ENCODE measurements at regions not wholly inside any gene's neighbourhood (a gene's known extent, or its start where the extent isn't known, plus 50 kb on each side); places are given as distances from the start of the nearest gene placed in this dataset.

DNA sequence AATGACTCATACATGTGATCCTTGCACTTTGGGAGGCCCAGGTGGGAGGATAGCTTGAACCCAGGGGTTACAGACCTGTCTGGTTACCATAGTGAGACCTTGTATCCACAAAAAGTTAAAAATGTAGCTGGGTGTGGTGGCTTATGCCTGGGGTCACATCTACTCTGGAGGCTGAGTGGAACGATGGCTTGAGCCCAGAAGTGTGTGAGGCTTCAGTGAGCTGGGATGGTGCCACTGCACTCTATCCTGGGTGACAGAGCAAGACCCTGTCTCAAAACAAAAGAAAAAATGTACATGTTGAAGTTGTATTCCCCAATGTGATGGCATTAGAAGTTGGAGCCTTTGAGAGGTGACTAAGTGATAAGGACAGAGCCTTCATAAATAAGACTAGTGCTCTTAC, 409.4 kb upstream of the PABPC4L start:
- no peak overlapping the region for H3K9ac ChIP-seq
- WGBS, 2 experiments (ENCODE audit: low coverage in 1 of 2, low lambda C conversion rate in 2 of 2, missing lambda C conversion rate in 2 of 2), result 0 to 15% methylated on average over 1 of the region's 1 CpG
- no peak overlapping the region for H2AFZ ChIP-seq
- no peak overlapping the region for H3K27ac ChIP-seq
- no peaks in the 10 kb centered on the region for H4K20me1 ChIP-seq (ENCODE audit: insufficient read depth)
- no peak overlapping the region for H3K4me3 ChIP-seq
- H3K4me1 ChIP-seq (ENCODE audit: insufficient read depth), result no peaks in the 10 kb centered on the region
- H3K9me3 ChIP-seq (ENCODE audit: low read depth), result no peaks in the 10 kb centered on the region
- H3F3A ChIP-seq (ENCODE audit: insufficient read depth), result no peaks in the 10 kb centered on the region
- no peak overlapping the region for H3K4me2 ChIP-seq (ENCODE audit: unreplicated experiment)
- no peak for TF ChIP-seq EZH2phosphoT487 (IDR thresholded peaks at IDR 0.05; ENCODE audit: insufficient read depth, low read depth)
- no peak for TF ChIP-seq EZH2 (IDR thresholded peaks at IDR 0.05; ENCODE audit: insufficient read depth, poor library complexity, severe bottlenecking)
- H3K36me3 ChIP-seq (ENCODE audit: low read depth), result no peaks in the 10 kb centered on the region
- no peaks in the 10 kb centered on the region for H3K9me2 ChIP-seq (ENCODE audit: insufficient read depth)
- H3K27me3 ChIP-seq (replicated peaks; ENCODE audit: insufficient read depth), result no peaks in the 10 kb centered on the region
- DNase-seq, result no peak
- H3K79me2 ChIP-seq (ENCODE audit: insufficient read depth), result no peaks in the 10 kb centered on the region
- in situ Hi-C loops (cut with MboI), result no loop called here

DNA sequence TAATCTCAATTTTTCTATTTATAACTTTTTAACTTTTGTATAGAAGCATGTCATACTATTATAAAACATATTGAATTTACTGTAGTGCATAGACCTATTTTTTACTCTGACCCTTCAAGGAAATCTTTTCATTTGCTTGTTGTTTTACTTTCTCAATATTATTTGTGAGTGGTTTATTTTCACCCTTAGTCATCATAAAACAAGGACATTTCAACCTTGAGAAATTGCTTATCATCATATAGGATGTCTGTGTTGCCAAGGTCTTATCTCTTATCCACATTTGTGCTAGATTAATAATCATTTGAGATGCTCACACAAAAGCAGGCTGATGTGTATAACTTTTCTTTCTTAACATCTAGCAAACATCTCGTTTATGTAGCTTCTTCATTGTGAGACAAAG, 408.6 kb upstream of the PABPC4L start:
- no peaks in the 10 kb centered on the region for H3K9me3 ChIP-seq (ENCODE audit: low read depth)
- no peaks in the 10 kb centered on the region for H3K36me3 ChIP-seq (ENCODE audit: low read depth)
- no peaks in the 10 kb centered on the region for H3K9me2 ChIP-seq (ENCODE audit: insufficient read depth)
- in situ Hi-C loops (cut with MboI), result no loop called here
- WGBS, 2 experiments (ENCODE audit: low coverage in 1 of 2, low lambda C conversion rate in 2 of 2, missing lambda C conversion rate in 2 of 2), result 7 to 17% methylated on average over 1 of the region's 1 CpG
- no peaks in the 10 kb centered on the region for H3K79me2 ChIP-seq (ENCODE audit: insufficient read depth)
- no peaks in the 10 kb centered on the region for H4K20me1 ChIP-seq (ENCODE audit: insufficient read depth)
- no peaks in the 10 kb centered on the region for H3F3A ChIP-seq (ENCODE audit: insufficient read depth)
- no peak overlapping the region for H3K9ac ChIP-seq
- no peaks in the 10 kb centered on the region for H3K4me1 ChIP-seq (ENCODE audit: insufficient read depth)
- H3K4me2 ChIP-seq (ENCODE audit: unreplicated experiment), result no peak overlapping the region
- no peak for TF ChIP-seq EZH2 (IDR thresholded peaks at IDR 0.05; ENCODE audit: insufficient read depth, poor library complexity, severe bottlenecking)
- no peak for TF ChIP-seq EZH2phosphoT487 (IDR thresholded peaks at IDR 0.05; ENCODE audit: insufficient read depth, low read depth)
- no peak for DNase-seq
- H2AFZ ChIP-seq, result no peak overlapping the region
- H3K4me3 ChIP-seq, result no peak overlapping the region
- no peak overlapping the region for H3K27ac ChIP-seq
- no peaks in the 10 kb centered on the region for H3K27me3 ChIP-seq (replicated peaks; ENCODE audit: insufficient read depth)

DNA sequence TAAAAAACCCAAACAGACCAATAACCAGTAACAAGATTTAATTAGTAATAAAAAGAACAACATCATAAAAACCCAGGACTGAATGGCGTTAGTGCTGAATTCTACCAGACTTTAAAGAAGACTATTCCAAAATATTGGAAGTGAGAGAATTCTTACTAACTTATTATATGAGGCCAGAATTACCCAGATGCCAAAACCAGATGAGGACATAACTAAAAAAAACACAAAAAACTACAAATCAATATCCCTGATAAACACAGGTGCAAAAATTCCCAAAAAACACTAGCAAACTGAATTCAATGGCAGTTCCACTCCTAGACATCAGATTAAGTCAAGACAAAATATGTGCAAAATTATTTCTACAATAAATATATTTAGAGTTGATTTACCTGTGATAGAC, 400.1 kb upstream of the PABPC4L start:
- Histone ChIP-seq H3K9me3 (ENCODE audit: low read depth) (no peaks in the 10 kb centered on the region), H3K4me2 (ENCODE audit: unreplicated experiment) (no peak overlapping the region), H3K4me3 (no peak overlapping the region), H3K27me3 (replicated peaks; ENCODE audit: insufficient read depth) (no peaks in the 10 kb centered on the region), H3K36me3 (ENCODE audit: low read depth) (no peaks in the 10 kb centered on the region), H3K79me2 (ENCODE audit: insufficient read depth) (no peaks in the 10 kb centered on the region), H4K20me1 (ENCODE audit: insufficient read depth) (no peaks in the 10 kb centered on the region), H2AFZ (no peak overlapping the region), H3K9me2 (ENCODE audit: insufficient read depth) (no peaks in the 10 kb centered on the region), H3K4me1 (ENCODE audit: insufficient read depth) (no peaks in the 10 kb centered on the region), H3K9ac (no peak overlapping the region), H3F3A (ENCODE audit: insufficient read depth) (no peaks in the 10 kb centered on the region), H3K27ac (no peak overlapping the region)
- no peak for DNase-seq
- TF ChIP-seq EZH2phosphoT487 (IDR thresholded peaks at IDR 0.05; ENCODE audit: insufficient read depth, low read depth) (no peak), EZH2 (IDR thresholded peaks at IDR 0.05; ENCODE audit: insufficient read depth, poor library complexity, severe bottlenecking) (no peak)
- in situ Hi-C loops (cut with MboI), result no loop called here
- WGBS, 2 experiments (ENCODE audit: low coverage in 1 of 2, low lambda C conversion rate in 2 of 2, missing lambda C conversion rate in 2 of 2), result 19 to 29% methylated on average over 1 of the region's 1 CpG

DNA sequence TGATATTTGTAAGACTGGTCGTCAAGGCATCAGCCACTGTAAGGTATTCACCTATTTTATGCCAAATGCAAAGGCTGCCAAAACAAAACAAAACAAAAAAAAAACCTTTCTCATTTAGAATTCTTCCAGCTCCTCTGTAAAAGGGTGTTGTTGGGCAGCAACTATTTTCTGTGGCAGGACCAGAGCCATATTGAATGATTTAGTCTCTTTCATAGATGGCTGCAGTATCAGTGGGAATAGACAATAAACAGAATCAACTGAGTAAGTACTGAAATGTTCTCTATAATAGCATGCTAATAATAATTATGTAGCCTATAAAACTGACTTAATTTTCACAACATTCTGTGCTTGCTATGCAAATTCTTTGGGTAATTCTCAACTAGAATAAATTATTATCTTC, 389.7 kb upstream of the PABPC4L start:
- Histone ChIP-seq H3K9me2 (ENCODE audit: insufficient read depth) (no peaks in the 10 kb centered on the region), H3K27ac (no peak overlapping the region), H3K4me3 (no peak overlapping the region), H3K9ac (no peak overlapping the region), H3K79me2 (ENCODE audit: insufficient read depth) (no peaks in the 10 kb centered on the region), H3F3A (ENCODE audit: insufficient read depth) (no peaks in the 10 kb centered on the region), H3K4me1 (ENCODE audit: insufficient read depth) (no peaks in the 10 kb centered on the region), H3K9me3 (ENCODE audit: low read depth) (no peaks in the 10 kb centered on the region), H3K27me3 (replicated peaks; ENCODE audit: insufficient read depth) (no peaks in the 10 kb centered on the region), H2AFZ (no peak overlapping the region), H4K20me1 (ENCODE audit: insufficient read depth) (no peaks in the 10 kb centered on the region), H3K36me3 (ENCODE audit: low read depth) (no peaks in the 10 kb centered on the region), H3K4me2 (ENCODE audit: unreplicated experiment) (no peak overlapping the region)
- in situ Hi-C loops (cut with MboI), result no loop called here
- WGBS, 2 experiments (ENCODE audit: low coverage in 1 of 2, low lambda C conversion rate in 2 of 2, missing lambda C conversion rate in 2 of 2), result 0 to 22% methylated on average over 1 of the region's 1 CpG
- no peak for DNase-seq
- no peak for TF ChIP-seq EZH2phosphoT487 (IDR thresholded peaks at IDR 0.05; ENCODE audit: insufficient read depth, low read depth)
- TF ChIP-seq EZH2 (IDR thresholded peaks at IDR 0.05; ENCODE audit: insufficient read depth, poor library complexity, severe bottlenecking), result no peak

DNA sequence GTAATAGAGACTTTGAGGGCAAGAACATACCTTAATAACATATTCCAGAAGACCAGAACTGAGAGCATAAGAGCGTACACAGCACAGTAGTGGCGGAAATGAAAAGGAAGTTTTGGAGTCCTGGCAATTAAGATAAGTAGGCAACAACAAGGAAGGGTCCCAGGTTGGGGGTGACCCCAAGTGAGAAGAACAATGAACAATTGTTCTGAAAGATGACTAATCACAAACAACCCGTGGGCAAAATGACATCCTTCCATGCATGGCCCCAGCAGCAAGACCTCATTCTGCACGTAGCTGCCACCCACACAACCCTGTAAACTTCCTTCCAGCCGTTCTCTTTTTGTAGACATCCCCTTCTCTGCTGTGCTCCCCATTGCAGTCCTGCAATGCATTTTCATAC, 384.4 kb upstream of the PABPC4L start:
- Histone ChIP-seq H3K36me3 (ENCODE audit: low read depth) (no peaks in the 10 kb centered on the region), H3K4me1 (ENCODE audit: insufficient read depth) (no peaks in the 10 kb centered on the region), H3F3A (ENCODE audit: insufficient read depth) (no peaks in the 10 kb centered on the region), H3K9ac (no peak overlapping the region), H3K79me2 (ENCODE audit: insufficient read depth) (no peaks in the 10 kb centered on the region), H3K27ac (no peak overlapping the region), H3K4me3 (no peak overlapping the region), H3K9me2 (ENCODE audit: insufficient read depth) (no peaks in the 10 kb centered on the region), H3K9me3 (ENCODE audit: low read depth) (no peaks in the 10 kb centered on the region), H2AFZ (no peak overlapping the region), H4K20me1 (ENCODE audit: insufficient read depth) (no peaks in the 10 kb centered on the region), H3K27me3 (replicated peaks; ENCODE audit: insufficient read depth) (no peaks in the 10 kb centered on the region), H3K4me2 (ENCODE audit: unreplicated experiment) (no peak overlapping the region)
- no peak for TF ChIP-seq EZH2 (IDR thresholded peaks at IDR 0.05; ENCODE audit: insufficient read depth, poor library complexity, severe bottlenecking)
- TF ChIP-seq EZH2phosphoT487 (IDR thresholded peaks at IDR 0.05; ENCODE audit: insufficient read depth, low read depth), result no peak
- DNase-seq, result no peak
- in situ Hi-C loops (cut with MboI), result no loop called here
- WGBS, 2 experiments (ENCODE audit: low coverage in 1 of 2, low lambda C conversion rate in 2 of 2, missing lambda C conversion rate in 2 of 2), result 12 to 13% methylated on average over 5 of the region's 5 CpGs

All from GM23248 (cell line).